K562 (cell line): ENCODE measurements at regions not wholly inside any gene's neighbourhood (a gene's known extent, or its start where the extent isn't known, plus 50 kb on each side); places are given as distances from the start of the nearest gene placed in this dataset.

Experiments
- ATAC-seq: fragments of 200-7000 bp; cut with Tn5 transposase; 3 replicates; pipeline ENCODE4 v1.9.1; 2020; ENCODE audit warnings: moderate library complexity
- BruUV-seq: library from RNA; stranded (reverse); fragments of 400-500 nt; replicated peaks from 2 replicates; lab custom pipeline; 2021; lab: Mats Ljungman, UMichigan
- CTCF ChIA-PET: fragments of 300-600 bp; formaldehyde crosslinking; extraction: SDS; loops from one replicate; lab custom pipeline; 2021; ENCODE audit warnings: low intra/inter-chr PET ratio; lab: Yijun Ruan, JAX
- POLR2A ChIA-PET: fragments of 300-600, 350-650 bp; sonication (Branson Sonifier 250); formaldehyde crosslinking; extraction: SDS; loops from one replicate; lab custom pipeline; 2021; ENCODE audit warnings: antibody characterized with exemption, inconsistent platforms; lab: Yijun Ruan, JAX
- DNase-seq, 4 experiments: peaks; one replicate each; pipeline versions ENCODE4 v3.0.0 to v3.0.0-alpha.2; 2011 to 2018; ENCODE audit warnings: low spot score in 3 of 4, mixed read lengths in 3 of 4; ENCODE audit errors: extremely low read depth in 1 of 4
- FAIRE-seq: peaks from 2 replicates; lab custom pipeline; 2011; peaks lifted over from hg19 to GRCh38; lab: Jason Lieb, UNC
- H2AFZ ChIP-seq: 2 replicates; pipeline ENCODE4 v1.6.0; 2011; ENCODE audit warnings: low read depth, low read length, control low read depth, inconsistent platforms
- H3K27ac ChIP-seq: fragments of 200-600 bp; 3 replicates; pipeline ENCODE4 v1.8.0; 2011; ENCODE audit warnings: low read depth, mild to moderate bottlenecking, control low read depth, inconsistent platforms, low read length, moderate library complexity, mixed read lengths; ENCODE audit errors: extremely low read depth
- H3K27me3 ChIP-seq, 2 experiments: fragments of 300-600 bp in 1 of 2; 2 replicates in 1 of 2; 3 replicates in 1 of 2; pipeline versions ENCODE4 v1.6.0 to v1.8.0; 2011; ENCODE audit warnings: inconsistent platforms in 2 of 2, low read length in 2 of 2, mild to moderate bottlenecking in 1 of 2, mixed read lengths in 1 of 2, moderate library complexity in 1 of 2; ENCODE audit not compliant: control insufficient read depth in 2 of 2, insufficient read depth in 2 of 2
- H3K36me3 ChIP-seq: fragments of 300-600 bp; 3 replicates; pipeline ENCODE4 v1.8.0; 2011; ENCODE audit warnings: mild to moderate bottlenecking, low read length, inconsistent platforms; ENCODE audit not compliant: control insufficient read depth, insufficient read depth
- H3K4me1 ChIP-seq, 2 experiments: fragments of 200-600 bp in 1 of 2; replicated peaks in 1 of 2; 2 replicates in 1 of 2; 3 replicates in 1 of 2; pipeline versions ENCODE4 v1.5.1 to v1.8.0; 2011; ENCODE audit warnings: inconsistent platforms in 2 of 2, low read length in 2 of 2, mild to moderate bottlenecking in 1 of 2, mixed read lengths in 1 of 2, moderate library complexity in 1 of 2; ENCODE audit not compliant: control insufficient read depth in 2 of 2, insufficient read depth in 2 of 2
- H3K4me2 ChIP-seq: 2 replicates; pipeline ENCODE4 v1.6.1; 2011; ENCODE audit warnings: low read length, control low read depth, inconsistent platforms, mixed read lengths; ENCODE audit not compliant: insufficient read depth
- H3K4me3 ChIP-seq: fragments of 200-600 bp; sonication (generic), shearing (Covaris generic); 2 replicates; pipeline ENCODE4 v1.5.1; 2016; ENCODE audit warnings: control low read depth, inconsistent platforms
- H3K79me2 ChIP-seq: fragments of 200-600 bp; 3 replicates; pipeline ENCODE4 v1.8.0; 2011; ENCODE audit warnings: low read length, inconsistent platforms; ENCODE audit not compliant: control insufficient read depth, insufficient read depth
- H3K9ac ChIP-seq, 2 experiments: 2 replicates each; pipeline versions ENCODE4 v1.6.0 to v1.6.1; 2011; ENCODE audit warnings: low read depth in 2 of 2, low read length in 2 of 2, control low read depth in 1 of 2, inconsistent platforms in 1 of 2, mild to moderate bottlenecking in 1 of 2, mixed read lengths in 1 of 2; ENCODE audit not compliant: insufficient read depth in 1 of 2
- H3K9me1 ChIP-seq: one replicate; pipeline ENCODE4 v1.6.0; 2011; ENCODE audit warnings: inconsistent platforms, mild to moderate bottlenecking, low read length, moderate library complexity; ENCODE audit not compliant: control insufficient read depth, insufficient read depth
- H3K9me3 ChIP-seq: replicated peaks from 2 replicates; pipeline ENCODE4 v1.5.1; 2011; ENCODE audit warnings: low read depth, low read length, inconsistent platforms; ENCODE audit not compliant: control insufficient read depth, insufficient read depth
- H4K20me1 ChIP-seq: replicated peaks from 2 replicates; pipeline ENCODE4 v1.6.1; 2011; ENCODE audit warnings: low read length, inconsistent platforms, mixed read lengths; ENCODE audit not compliant: control insufficient read depth, insufficient read depth
- HMGN3 ChIP-seq: IDR thresholded peaks from 2 replicates; pipeline ENCODE4 v1.6.1; 2011; ENCODE audit warnings: borderline replicate concordance, low read depth, mild to moderate bottlenecking, mixed read lengths, low read length; ENCODE audit not compliant: insufficient read length; ENCODE audit errors: extremely low read depth
- KHSRP ChIP-seq: fragments of 450-650 bp; IDR thresholded peaks from 2 replicates; pipeline ENCODE4 v1.6.1; 2017
- NR0B1 ChIP-seq: fragments of 450-650 bp; IDR thresholded peaks from one replicate; pipeline ENCODE4 v1.6.1; 2018; ENCODE audit warnings: mild to moderate bottlenecking, moderate library complexity; ENCODE audit not compliant: partially characterized antibody
- RUNX1 ChIP-seq: sonication (generic); IDR thresholded peaks from 2 replicates; pipeline ENCODE4 v1.6.1; 2016; ENCODE audit warnings: antibody characterized with exemption, low read depth
- YBX1 ChIP-seq: fragments of 450-650 bp; IDR thresholded peaks from 2 replicates; pipeline ENCODE4 v1.7.1; 2016; ENCODE audit warnings: mild to moderate bottlenecking
- ZNF282 ChIP-seq: sonication (generic); formaldehyde crosslinking; IDR thresholded peaks from 2 replicates; pipeline ENCODE4 v1.8.1; 2023; ENCODE audit warnings: missing genetic modification reagents
- ZNF830 ChIP-seq: fragments of 250-450 bp; sonication (Bioruptor Pico); IDR thresholded peaks from 2 replicates; pipeline ENCODE4 v1.5.0; 2021; ENCODE audit warnings: mild to moderate bottlenecking
- WGBS: fragments of 100-300 bp; shearing (Covaris generic); methylation state at CpG from one replicate; pipeline ENCODE4 v1.1.6; 2016; ENCODE audit warnings: low coverage, mixed read lengths; ENCODE audit not compliant: insufficient coverage; ENCODE audit errors: missing lambda C conversion rate; 5-methylcytosine and 5-hydroxymethylcytosine counted together
- in situ Hi-C: fragments of 300-500 bp; cut with MboI; formaldehyde crosslinking; loops from 4 replicates; pipeline ENCODE4 v1.15.0; 2018; ENCODE audit warnings: inconsistent platforms, mixed read lengths
- intact Hi-C: fragments of 100-400 bp; cut with micrococcal nuclease; formaldehyde crosslinking; loops from 2 replicates; pipeline ENCODE4 v1.14.2; 2022

GRCh38 chr14:98161356-98161755 is 1110.6 kb downstream of the BCL11B start:
- CTCF ChIA-PET: no interaction called here
- Histone ChIP-seq H3K9ac (no peak overlapping the region), H3K4me1 (no peaks in the 10 kb centered on the region), H3K4me2 (no peak overlapping the region), H3K79me2 (no peaks in the 10 kb centered on the region), H3K36me3 (no peaks in the 10 kb centered on the region), H4K20me1 (no peaks in the 10 kb centered on the region), H3K4me3 (no peak overlapping the region), H3K9me3 (no peaks in the 10 kb centered on the region), H3K27ac (no peak overlapping the region), H2AFZ (no peak overlapping the region), H3K27me3 (no peaks in the 10 kb centered on the region), H3K9me1 (no peaks in the 10 kb centered on the region)
- no TSS peak for BruUV-seq
- in situ Hi-C loops: no loop called here
- POLR2A ChIA-PET: no interaction called here
- TF ChIP-seq KHSRP: no peak
- no peak for TF ChIP-seq YBX1
- TF ChIP-seq NR0B1: no peak
- no peak for TF ChIP-seq ZNF830
- TF ChIP-seq ZNF282 (CRISPR knock-in tag): no peak
- no peak for TF ChIP-seq RUNX1
- TF ChIP-seq HMGN3: no peak
- no peak for FAIRE-seq
- intact Hi-C loops: no loop called here
- DNase-seq: no peak
- ATAC-seq: no peak
- WGBS: 0% methylated on average over 4 of the region's 4 CpGs
